Right atrium auricular region (tissue), 2 donors: ENCODE measurements at regions not wholly inside any gene's neighbourhood (a gene's known extent, or its start where the extent isn't known, plus 50 kb on each side); places are given as distances from the start of the nearest gene placed in this dataset.

Experiments used
- DNase-seq: peaks from one replicate; pipeline ENCODE4 v3.0.0-alpha.2; 2019; ENCODE audit warnings: low spot score
- H3K27ac ChIP-seq, 2 donors: fragments of 200-600 bp; sonication (generic); 1 replicate in 1 of 2; 2 replicates in 1 of 2; pipeline ENCODE4 v1.5.1; 2016 to 2019
- H3K27me3 ChIP-seq, 2 donors: fragments of 200-600 bp; sonication (generic); one replicate each; pipeline versions ENCODE4 v1.5.1 to v1.6.0; 2017 to 2019
- H3K36me3 ChIP-seq: fragments of 200-600 bp; sonication (generic); one replicate; pipeline ENCODE4 v1.5.1; 2016
- H3K4me1 ChIP-seq, 2 donors: fragments of 200-600 bp; sonication (generic); one replicate each; pipeline versions ENCODE4 v1.5.1 to v1.6.0; 2017 to 2019
- H3K4me3 ChIP-seq, 2 donors: fragments of 200-600 bp; sonication (generic); 1 replicate in 1 of 2; 2 replicates in 1 of 2; pipeline ENCODE4 v1.5.1; 2017 to 2019; ENCODE audit warnings: mild to moderate bottlenecking in 1 of 2, moderate library complexity in 1 of 2
- H3K9me3 ChIP-seq, 2 donors: fragments of 200-600 bp; sonication (generic); one replicate each; pipeline ENCODE4 v1.5.1; 2019
- CTCF ChIP-seq, 2 donors: fragments of 200-600 bp; sonication (generic); IDR thresholded peaks; one replicate each; pipeline ENCODE4 v1.5.1; 2019; ENCODE audit warnings: antibody characterized with exemption in 2 of 2

GRCh38 chr16:77594799-77595596 is 127.3 kb upstream of the NUDT7 start:
- Histone ChIP-seq H3K4me3 (no peak overlapping the region), H3K27ac (no peak overlapping the region), H3K36me3 (no peaks in the 10 kb centered on the region), H3K27me3 (no peaks in the 10 kb centered on the region), H3K4me1 (no peaks in the 10 kb centered on the region), H3K9me3 (peaks cover 0 to under 1% of the 10 kb centered on the region in 2 donors)
- no peak for TF ChIP-seq CTCF (IDR thresholded peaks at IDR 0.05)
- DNase-seq = no peak

GRCh38 chr16:77596261-77596660 is 126.1 kb upstream of the NUDT7 start:
- Histone ChIP-seq H3K9me3 (peaks cover 0 to 12% of the 10 kb centered on the region in 2 donors), H3K36me3 (no peaks in the 10 kb centered on the region), H3K27ac (no peak overlapping the region), H3K27me3 (no peaks in the 10 kb centered on the region), H3K4me1 (no peaks in the 10 kb centered on the region), H3K4me3 (no peak overlapping the region)
- no peak for TF ChIP-seq CTCF (IDR thresholded peaks at IDR 0.05)
- no peak for DNase-seq

GRCh38 chr16:77599793-77600415 is 122.4 kb upstream of the NUDT7 start:
- no peak for DNase-seq
- H3K27me3 ChIP-seq = no peaks in the 10 kb centered on the region
- no peak overlapping the region for H3K4me3 ChIP-seq
- no peaks in the 10 kb centered on the region for H3K36me3 ChIP-seq
- peaks cover 0 to 19% of the 10 kb centered on the region in 2 donors for H3K9me3 ChIP-seq
- no peak overlapping the region for H3K27ac ChIP-seq
- TF ChIP-seq CTCF (IDR thresholded peaks at IDR 0.05) = peak in 1 of 2 donors; percentile 68
- no peaks in the 10 kb centered on the region for H3K4me1 ChIP-seq

GRCh38 chr16:77600555-77600954 is 121.8 kb upstream of the NUDT7 start:
- H3K27ac ChIP-seq = no peak overlapping the region
- TF ChIP-seq CTCF (IDR thresholded peaks at IDR 0.05) = no peak
- no peaks in the 10 kb centered on the region for H3K36me3 ChIP-seq

GRCh38 chr16:77603656-77604055 is 118.7 kb upstream of the NUDT7 start:
- H3K9me3 ChIP-seq = peaks cover 0 to 19% of the 10 kb centered on the region in 2 donors
- no peak for TF ChIP-seq CTCF (IDR thresholded peaks at IDR 0.05)
- no peaks in the 10 kb centered on the region for H3K36me3 ChIP-seq
- H3K4me3 ChIP-seq = no peak overlapping the region
- no peak overlapping the region for H3K27ac ChIP-seq
- no peaks in the 10 kb centered on the region for H3K27me3 ChIP-seq
- DNase-seq = no peak
- no peaks in the 10 kb centered on the region for H3K4me1 ChIP-seq

More at GRCh38 chr16:77600555-77600954, 121.8 kb upstream of the NUDT7 start:
- DNase-seq = no peak
- Histone ChIP-seq H3K4me3 (no peak overlapping the region), H3K9me3 (peaks cover 0 to 19% of the 10 kb centered on the region in 2 donors), H3K27me3 (no peaks in the 10 kb centered on the region), H3K4me1 (no peaks in the 10 kb centered on the region)
